Activated T-helper 1 cell treated with Interleukin-2 at 50 U/mL for 16 hours (primary cell): ENCODE measurements at regions not wholly inside any gene's neighbourhood (a gene's known extent, or its start where the extent isn't known, plus 50 kb on each side); places are given as distances from the start of the nearest gene placed in this dataset.
"Not testable (repeated sequence)": the region's sequence is repeated elsewhere in the genome, so short reads cannot be mapped to it uniquely, and the experiment has no call there.

ENCODE experiments used
- DNase-seq: peaks from one replicate; pipeline ENCODE4 v3.0.0-alpha.2; 2020; ENCODE audit warnings: low read depth

- DNase-seq = no peak
Measured at GRCh38 chr1:38213646-38214434, 167.2 kb upstream of the POU3F1 start.

- DNase-seq = no peak
Measured at GRCh38 chr1:38210895-38211177, 164.2 kb upstream of the POU3F1 start.

GRCh38 chr1:38210021-38210894, 163.7 kb upstream of the POU3F1 start:
- DNase-seq = no peak

GRCh38 chr1:38208716-38209632, 162.4 kb upstream of the POU3F1 start:
- no peak for DNase-seq

- DNase-seq = no peak
Measured at GRCh38 chr1:38207906-38208305, 161.3 kb upstream of the POU3F1 start.

- DNase-seq = no peak
Measured at GRCh38 chr1:38207275-38207674, 160.7 kb upstream of the POU3F1 start.

GRCh38 chr1:38204698-38205097, 158.1 kb upstream of the POU3F1 start:
- no peak for DNase-seq

GRCh38 chr1:38203441-38203840, 156.8 kb upstream of the POU3F1 start:
- no peak for DNase-seq

- DNase-seq = no peak
Measured at GRCh38 chr1:38201431-38201830, 154.8 kb upstream of the POU3F1 start.

DNA sequence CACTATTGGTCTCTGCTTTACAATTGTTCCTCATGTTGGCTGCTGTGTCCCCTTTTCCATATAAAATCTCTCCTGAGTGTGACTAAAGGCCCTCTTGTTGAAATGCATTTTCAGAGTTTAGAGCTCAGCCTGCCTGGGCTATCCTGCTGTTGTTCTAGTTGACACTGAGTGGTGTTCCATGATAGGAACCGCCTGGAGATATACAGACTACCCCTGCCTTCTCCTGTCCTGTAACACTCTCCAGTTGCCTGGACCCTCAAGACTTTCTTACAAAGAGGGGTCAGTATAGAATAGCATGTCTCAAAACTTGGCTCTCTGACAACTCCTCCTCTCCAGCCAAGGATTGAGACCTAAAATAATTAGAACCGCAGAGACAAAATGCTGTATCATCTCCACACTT, 152.0 kb upstream of the POU3F1 start:
- no peak for DNase-seq

- DNase-seq = no peak
Measured at GRCh38 chr1:38198099-38198498, 151.5 kb upstream of the POU3F1 start.

- no peak for DNase-seq
Measured at GRCh38 chr1:38197312-38198061, 150.9 kb upstream of the POU3F1 start.

DNA sequence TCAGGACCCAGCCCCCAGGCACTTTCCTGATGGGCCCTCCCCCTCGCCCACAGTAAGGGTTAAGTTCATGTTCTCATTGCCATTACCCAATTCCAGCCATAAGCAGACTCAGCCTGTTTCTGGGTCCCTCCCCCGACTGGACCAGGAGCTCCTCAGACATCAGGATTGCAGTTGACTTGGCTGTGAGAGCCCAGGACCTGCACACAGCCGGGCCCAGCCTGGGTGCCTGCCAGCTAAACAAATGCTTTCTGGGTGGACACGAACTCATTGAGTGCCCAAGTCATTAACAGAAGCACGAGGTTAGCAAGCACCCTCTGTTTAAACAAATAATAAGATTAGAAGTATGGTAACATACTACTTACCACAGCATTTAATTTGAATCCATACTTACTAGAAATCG, 147.9 kb upstream of the POU3F1 start:
- no peak for DNase-seq

DNA sequence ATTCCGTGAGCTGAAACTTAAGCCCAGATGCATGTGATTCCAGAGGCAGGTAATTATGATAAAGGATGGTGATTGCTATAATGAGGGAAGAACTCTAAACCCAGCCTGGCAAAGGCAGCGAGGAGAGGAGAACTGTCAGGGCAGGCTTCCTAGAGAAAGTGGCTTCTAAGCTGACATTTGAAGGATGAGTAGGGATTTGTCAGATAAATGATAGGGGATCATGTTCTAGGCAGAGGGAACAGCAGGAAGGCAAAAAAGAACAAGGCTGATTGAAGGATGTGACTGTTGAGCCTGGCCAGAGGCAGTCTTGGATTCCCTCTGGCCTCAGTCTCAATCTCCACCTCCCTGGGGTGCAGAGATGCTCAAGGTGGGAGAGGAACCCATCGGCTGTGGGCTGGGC, 146.4 kb upstream of the POU3F1 start:
- DNase-seq = no peak

DNA sequence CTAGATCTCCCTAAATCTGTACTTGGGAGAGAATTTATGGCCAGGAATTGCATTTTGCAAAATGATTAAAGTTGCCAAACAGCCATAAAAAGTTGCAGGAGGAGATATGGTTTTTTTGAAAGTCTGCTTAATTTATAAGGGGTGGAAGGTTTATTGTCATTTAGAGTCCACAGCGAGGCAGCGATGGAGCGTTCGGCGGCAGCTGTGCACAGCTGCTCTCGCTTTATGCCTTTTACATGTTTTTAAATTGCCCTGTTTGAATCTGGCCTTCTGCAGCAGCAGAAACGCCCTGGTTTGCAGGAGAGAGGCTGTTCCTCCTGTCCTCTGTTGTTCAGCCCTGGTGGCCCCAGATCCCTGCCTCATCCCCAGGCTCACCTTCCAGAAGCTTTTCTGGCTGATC, 144.9 kb upstream of the POU3F1 start:
- DNase-seq = no peak

GRCh38 chr1:38190983-38191382, 144.4 kb upstream of the POU3F1 start:
- no peak for DNase-seq

DNA sequence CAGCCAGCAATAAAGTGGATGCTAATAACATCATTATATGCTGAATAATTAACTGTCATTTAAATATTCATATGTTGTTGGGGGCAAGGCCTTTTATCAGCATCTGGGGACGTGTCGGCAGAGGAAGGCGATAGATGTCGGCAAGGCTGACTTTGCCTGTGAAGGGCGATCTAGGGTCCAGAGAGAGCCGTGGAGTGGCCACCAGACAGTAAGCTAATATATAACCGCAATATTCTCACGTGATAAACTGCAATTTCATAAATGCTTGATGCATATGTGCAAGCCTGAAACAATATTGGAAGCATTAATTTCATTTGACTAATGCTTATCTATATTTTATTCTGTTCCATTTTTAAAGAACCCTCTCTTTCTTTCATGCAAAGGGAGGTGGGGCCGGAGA, 141.0 kb upstream of the POU3F1 start:
- DNase-seq = no peak

GRCh38 chr1:38186566-38186965, 140.0 kb upstream of the POU3F1 start:
- DNase-seq = no peak

DNA sequence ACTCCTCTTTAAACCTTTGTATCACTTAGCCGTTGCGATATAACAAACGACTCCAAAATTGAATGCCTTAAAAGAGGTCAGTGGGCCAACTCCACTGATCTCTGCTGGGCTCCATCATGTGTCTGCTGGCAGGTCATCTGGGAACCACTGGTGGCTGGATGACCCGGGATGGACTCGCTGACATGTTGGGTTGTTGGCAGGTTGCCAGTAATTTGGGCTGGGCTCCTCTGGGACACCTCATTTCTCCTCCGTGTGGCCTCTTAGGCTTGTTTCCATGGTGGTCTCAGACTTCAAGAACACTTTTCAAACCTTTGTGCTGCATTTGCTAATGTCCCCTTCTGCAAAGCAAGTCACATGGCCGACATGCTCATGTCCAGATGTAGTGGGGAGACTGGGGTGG, 139.3 kb upstream of the POU3F1 start:
- no peak for DNase-seq

DNA sequence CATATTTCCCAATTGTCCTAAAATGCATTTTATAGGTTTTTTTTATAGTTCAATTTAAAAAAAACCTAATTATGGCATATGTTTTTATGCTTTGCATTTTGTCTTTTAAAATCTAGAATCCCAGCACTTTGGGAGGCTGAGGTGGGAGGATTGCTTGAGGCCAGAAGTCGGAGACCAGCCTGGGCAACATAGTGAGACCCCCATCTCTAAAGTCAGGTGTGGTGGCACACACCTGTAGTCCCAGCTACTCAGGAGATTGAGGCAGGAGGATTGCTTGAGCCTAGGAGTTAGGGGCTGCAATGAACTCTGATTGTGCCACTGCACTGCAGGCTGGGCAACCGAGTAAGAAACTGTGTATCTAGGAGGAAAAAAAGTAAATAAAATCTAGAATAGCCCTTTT, 137.2 kb upstream of the POU3F1 start:
- no peak for DNase-seq

DNA sequence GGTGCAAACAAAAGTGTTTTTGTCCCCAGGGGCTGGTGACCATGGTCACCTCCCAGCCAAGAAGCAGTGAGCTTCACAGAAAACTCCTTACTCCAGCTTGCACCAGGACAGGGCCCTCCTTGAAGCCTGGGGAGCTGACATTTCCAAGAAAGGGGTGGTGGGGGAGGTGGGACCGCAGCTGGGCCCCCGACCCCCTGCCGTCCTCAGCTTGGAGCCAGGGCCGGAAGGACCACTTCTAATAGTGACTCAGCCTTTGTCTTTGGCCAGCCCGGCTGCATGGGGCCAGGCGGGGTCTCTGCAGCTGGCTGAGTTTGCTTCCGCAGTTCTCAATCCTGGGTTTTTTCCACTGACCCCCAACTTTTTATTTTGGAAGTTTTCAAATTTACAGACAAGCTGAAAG, 136.5 kb upstream of the POU3F1 start:
- DNase-seq = no peak

- DNase-seq = not testable (repeated sequence)
Measured at GRCh38 chr1:38180388-38180787, 133.8 kb upstream of the POU3F1 start.
